SK-N-SH (cell line): ENCODE measurements at regions not wholly inside any gene's neighbourhood (a gene's known extent, or its start where the extent isn't known, plus 50 kb on each side); places are given as distances from the start of the nearest gene placed in this dataset.

Experiments used
- CTCF ChIA-PET: fragments of 300-600, 350-600 bp; formaldehyde crosslinking; extraction: SDS; loops from one replicate; lab custom pipeline; 2021; lab: Yijun Ruan, JAX
- POLR2A ChIA-PET: fragments of 350-600 bp; sonication (Branson Sonifier 250); formaldehyde crosslinking; extraction: SDS; loops from one replicate; lab custom pipeline; 2020; ENCODE audit warnings: antibody characterized with exemption, inconsistent platforms; lab: Yijun Ruan, JAX
- DNase-seq: peaks from one replicate; pipeline ENCODE4 v3.0.0; 2012
- H2AFZ ChIP-seq: fragments of 200-600 bp; sonication (generic); 2 replicates; pipeline ENCODE4 v1.8.1; 2016; ENCODE audit warnings: antibody characterized with exemption, mild to moderate bottlenecking, low read depth
- H3F3A ChIP-seq: fragments of 200-600 bp; sonication (generic); replicated peaks from 2 replicates; pipeline ENCODE3; 2016; ENCODE audit warnings: antibody characterized with exemption, mild to moderate bottlenecking; ENCODE audit not compliant: insufficient read depth
- H3K27ac ChIP-seq, 2 experiments: fragments of 200-500 bp in 1 of 2; fragments of 200-600 bp in 1 of 2; sonication (Bioruptor generic) in 1 of 2; sonication (generic), shearing (Covaris generic) in 1 of 2; 2 replicates each; pipeline versions ENCODE4 v1.5.1 to v1.6.1; 2014 to 2016; ENCODE audit warnings: low read depth in 2 of 2, inconsistent platforms in 1 of 2, low read length in 1 of 2, mild to moderate bottlenecking in 1 of 2, mixed read lengths in 1 of 2
- H3K27me3 ChIP-seq: fragments of 200-600 bp; sonication (generic), shearing (Covaris generic); 2 replicates; pipeline ENCODE4 v1.6.1; 2016; ENCODE audit warnings: mixed run types; ENCODE audit not compliant: insufficient read depth
- H3K36me3 ChIP-seq, 2 experiments: fragments of 200-500 bp in 1 of 2; fragments of 200-600 bp in 1 of 2; sonication (Bioruptor generic) in 1 of 2; sonication (generic) in 1 of 2; replicated peaks in 1 of 2; 2 replicates each; pipeline versions ENCODE3 to v1.5.1; 2014 to 2016; ENCODE audit warnings: low read length in 1 of 2, mild to moderate bottlenecking in 1 of 2; ENCODE audit not compliant: insufficient read depth in 2 of 2, control insufficient read depth in 1 of 2
- H3K4me1 ChIP-seq, 2 experiments: fragments of 200-500 bp in 1 of 2; fragments of 200-600 bp in 1 of 2; sonication (Bioruptor generic) in 1 of 2; sonication (generic), shearing (Covaris generic) in 1 of 2; 2 replicates each; pipeline versions ENCODE4 v1.5.1 to v1.6.1; 2014 to 2016; ENCODE audit warnings: low read depth in 1 of 2, low read length in 1 of 2, mixed run types in 1 of 2; ENCODE audit not compliant: insufficient read depth in 2 of 2, control insufficient read depth in 1 of 2
- H3K4me2 ChIP-seq: fragments of 200-600 bp; sonication (generic), shearing (Covaris generic); 2 replicates; pipeline ENCODE4 v1.6.1; 2017; ENCODE audit warnings: mixed run types
- H3K4me3 ChIP-seq, 2 experiments: fragments of 200-500 bp in 1 of 2; fragments of 200-600 bp in 1 of 2; sonication (Bioruptor generic) in 1 of 2; sonication (generic), shearing (Covaris generic) in 1 of 2; 2 replicates each; pipeline versions ENCODE4 v1.5.1 to v1.8.1; 2014 to 2016; ENCODE audit warnings: low read depth in 2 of 2, inconsistent platforms in 1 of 2, low read length in 1 of 2, mild to moderate bottlenecking in 1 of 2, mixed read lengths in 1 of 2, moderate library complexity in 1 of 2
- H3K79me2 ChIP-seq: fragments of 200-600 bp; sonication (generic); 2 replicates; pipeline ENCODE4 v1.8.1; 2017; ENCODE audit warnings: mild to moderate bottlenecking; ENCODE audit not compliant: insufficient read depth
- H3K9ac ChIP-seq: fragments of 200-600 bp; sonication (generic); 2 replicates; pipeline ENCODE4 v1.6.1; 2017; ENCODE audit warnings: mixed run types
- H3K9me2 ChIP-seq: fragments of 200-600 bp; sonication (generic); 2 replicates; pipeline ENCODE4 v1.6.1; 2017; ENCODE audit warnings: mixed run types
- H3K9me3 ChIP-seq: fragments of 200-600 bp; sonication (generic); 2 replicates; pipeline ENCODE4 v1.6.1; 2017; ENCODE audit warnings: mixed run types, mild to moderate bottlenecking, moderate library complexity
- H4K20me1 ChIP-seq: fragments of 200-600 bp; sonication (generic); 2 replicates; pipeline ENCODE4 v1.6.1; 2017; ENCODE audit warnings: mild to moderate bottlenecking, mixed run types; ENCODE audit not compliant: insufficient read depth
- CHD2 ChIP-seq: fragments of 150-350 bp; IDR thresholded peaks from 2 replicates; pipeline ENCODE4 v1.6.1; 2018; ENCODE audit warnings: low read length; ENCODE audit not compliant: partially characterized antibody
- ELF1 ChIP-seq: IDR thresholded peaks from 2 replicates; pipeline ENCODE4 v1.4.0; 2012
- EZH2phosphoT487 ChIP-seq: fragments of 200-600 bp; sonication (generic); IDR thresholded peaks from 2 replicates; pipeline ENCODE4 v1.6.1; 2017; ENCODE audit warnings: low read depth, mixed run types, mild to moderate bottlenecking, antibody characterized with exemption, moderate library complexity, borderline replicate concordance
- FOSL2 ChIP-seq: IDR thresholded peaks from 2 replicates; pipeline ENCODE4 v1.4.0; 2012; ENCODE audit warnings: low read depth, mild to moderate bottlenecking, moderate library complexity, borderline replicate concordance
- FOXJ3 ChIP-seq: sonication (generic); formaldehyde crosslinking; IDR thresholded peaks from 2 replicates; pipeline ENCODE4 v1.5.1; 2020; ENCODE audit warnings: mild to moderate bottlenecking, missing genetic modification reagents
- GABPA ChIP-seq: IDR thresholded peaks from 2 replicates; pipeline ENCODE4 v1.4.0; 2012; ENCODE audit warnings: low read depth, mild to moderate bottlenecking
- GATA2 ChIP-seq: sonication (generic); formaldehyde crosslinking; IDR thresholded peaks from 2 replicates; pipeline ENCODE4 v1.5.0; 2020; ENCODE audit warnings: mild to moderate bottlenecking, missing genetic modification reagents
- JUND ChIP-seq: IDR thresholded peaks from 2 replicates; pipeline ENCODE4 v1.4.0; 2012
- MEF2A ChIP-seq: IDR thresholded peaks from 2 replicates; pipeline ENCODE4 v1.4.0; 2012; ENCODE audit warnings: low read depth, borderline replicate concordance
- MXI1 ChIP-seq: IDR thresholded peaks from 2 replicates; pipeline ENCODE4 v1.6.1; 2012; ENCODE audit warnings: mild to moderate bottlenecking, low read depth, low read length, improper control_type of control experiment
- NRF1 ChIP-seq: IDR thresholded peaks from 2 replicates; pipeline ENCODE4 v1.6.1; 2012; ENCODE audit warnings: low read depth, mild to moderate bottlenecking, low read length
- POLR2AphosphoS5 ChIP-seq: IDR thresholded peaks from 2 replicates; pipeline ENCODE4 v1.6.1; 2012; ENCODE audit warnings: low read depth, low read length
- RAD21 ChIP-seq: IDR thresholded peaks from 2 replicates; pipeline ENCODE4 v1.6.1; 2012; ENCODE audit warnings: mild to moderate bottlenecking, low read length
- RFX5 ChIP-seq: IDR thresholded peaks from 2 replicates; pipeline ENCODE4 v1.6.1; 2012; ENCODE audit warnings: mild to moderate bottlenecking, improper control_type of control experiment, low read length
- RXRA ChIP-seq: IDR thresholded peaks from 2 replicates; pipeline ENCODE4 v1.4.0; 2012; ENCODE audit warnings: low read depth, mild to moderate bottlenecking, borderline replicate concordance
- SMC3 ChIP-seq: IDR thresholded peaks from 2 replicates; pipeline ENCODE4 v1.6.1; 2012; ENCODE audit warnings: low read depth, low read length, improper control_type of control experiment
- TAF1 ChIP-seq: IDR thresholded peaks from 2 replicates; pipeline ENCODE4 v1.6.1; 2012; ENCODE audit warnings: low read depth, mild to moderate bottlenecking, low read length, moderate library complexity, borderline replicate concordance
- TCF12 ChIP-seq: IDR thresholded peaks from 2 replicates; pipeline ENCODE4 v1.4.0; 2012
- TEAD4 ChIP-seq: IDR thresholded peaks from 2 replicates; pipeline ENCODE4 v1.4.0; 2012; ENCODE audit warnings: mild to moderate bottlenecking, borderline replicate concordance; ENCODE audit not compliant: insufficient read depth
- YY1 ChIP-seq: IDR thresholded peaks from 2 replicates; pipeline ENCODE4 v1.4.0; 2012; ENCODE audit warnings: low read depth, mild to moderate bottlenecking
- WGBS: methylation state at CpG from one replicate; pipeline ENCODE4 v1.1.6; 2017; ENCODE audit warnings: low lambda C conversion rate; 5-methylcytosine and 5-hydroxymethylcytosine counted together
- TF ChIP-seq, protein P1 (sequence below): fragments of 150-350 bp; IDR thresholded peaks from 2 replicates; pipeline ENCODE4 v1.6.1; 2017; ENCODE audit warnings: antibody characterized with exemption, low read length, low read depth, borderline replicate concordance
- TF ChIP-seq, protein P2 (sequence below): fragments of 200-600 bp; sonication (generic); IDR thresholded peaks from 2 replicates; pipeline ENCODE4 v1.6.1; 2017; ENCODE audit warnings: antibody characterized with exemption, mild to moderate bottlenecking, moderate library complexity
- TF ChIP-seq, protein P3 (sequence below): IDR thresholded peaks from 2 replicates; pipeline ENCODE4 v1.4.0; 2012; ENCODE audit warnings: low read depth, borderline replicate concordance
- TF ChIP-seq, protein P4 (sequence below): fragments of 150-350 bp; IDR thresholded peaks from 2 replicates; pipeline ENCODE4 v1.6.1; 2016; ENCODE audit warnings: mild to moderate bottlenecking, low read depth, low read length

DNA sequence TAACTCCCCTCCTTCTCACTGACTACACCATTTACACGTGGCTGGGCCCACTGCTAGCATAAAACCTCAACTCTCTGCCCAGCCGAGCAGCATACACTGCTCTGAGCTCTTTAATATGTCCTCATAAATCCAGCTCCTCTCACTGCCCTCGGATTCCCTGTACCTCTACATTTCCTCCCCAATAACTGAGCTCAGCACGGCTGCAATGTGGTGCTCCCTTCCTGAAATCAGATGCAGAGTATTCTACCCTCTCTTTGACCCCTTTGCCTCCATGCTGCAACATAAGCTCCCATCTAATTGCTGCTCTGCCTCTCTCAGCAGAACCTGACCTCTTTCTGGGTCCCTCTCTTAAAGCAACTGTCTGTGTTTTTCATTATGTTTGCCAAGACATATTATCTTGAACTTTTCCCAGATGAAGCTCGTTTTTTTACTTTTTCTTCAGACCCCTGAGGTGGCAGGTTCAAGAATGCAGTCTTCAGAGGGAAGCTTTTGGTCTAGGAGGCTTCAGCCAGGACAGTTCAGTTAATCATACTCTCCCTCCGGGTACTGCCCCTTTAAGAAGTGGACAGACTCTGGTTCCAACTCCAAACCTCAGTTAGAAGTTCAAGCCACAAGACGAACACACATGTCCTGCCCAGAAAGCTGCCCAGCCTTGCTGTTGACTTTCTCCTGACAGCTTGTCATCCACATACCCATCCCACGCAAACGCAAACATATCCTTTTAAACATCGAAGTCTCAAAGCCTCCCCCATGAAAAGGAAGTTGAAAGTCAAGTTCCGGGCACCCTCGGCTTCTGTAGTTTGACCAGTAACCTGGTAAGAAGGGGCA is 81.1 kb upstream of the NEO1 start:
- TF ChIP-seq FOSL2 (no peak), TEAD4 (no peak), MXI1 (no peak), RAD21 (no peak), NRF1 (no peak), RXRA (no peak), ELF1 (no peak), GABPA (no peak), YY1 (no peak)
- TF ChIP-seq, protein P1, sequence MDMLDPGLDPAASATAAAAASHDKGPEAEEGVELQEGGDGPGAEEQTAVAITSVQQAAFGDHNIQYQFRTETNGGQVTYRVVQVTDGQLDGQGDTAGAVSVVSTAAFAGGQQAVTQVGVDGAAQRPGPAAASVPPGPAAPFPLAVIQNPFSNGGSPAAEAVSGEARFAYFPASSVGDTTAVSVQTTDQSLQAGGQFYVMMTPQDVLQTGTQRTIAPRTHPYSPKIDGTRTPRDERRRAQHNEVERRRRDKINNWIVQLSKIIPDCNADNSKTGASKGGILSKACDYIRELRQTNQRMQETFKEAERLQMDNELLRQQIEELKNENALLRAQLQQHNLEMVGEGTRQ, result no peak
- TF ChIP-seq, protein P2, sequence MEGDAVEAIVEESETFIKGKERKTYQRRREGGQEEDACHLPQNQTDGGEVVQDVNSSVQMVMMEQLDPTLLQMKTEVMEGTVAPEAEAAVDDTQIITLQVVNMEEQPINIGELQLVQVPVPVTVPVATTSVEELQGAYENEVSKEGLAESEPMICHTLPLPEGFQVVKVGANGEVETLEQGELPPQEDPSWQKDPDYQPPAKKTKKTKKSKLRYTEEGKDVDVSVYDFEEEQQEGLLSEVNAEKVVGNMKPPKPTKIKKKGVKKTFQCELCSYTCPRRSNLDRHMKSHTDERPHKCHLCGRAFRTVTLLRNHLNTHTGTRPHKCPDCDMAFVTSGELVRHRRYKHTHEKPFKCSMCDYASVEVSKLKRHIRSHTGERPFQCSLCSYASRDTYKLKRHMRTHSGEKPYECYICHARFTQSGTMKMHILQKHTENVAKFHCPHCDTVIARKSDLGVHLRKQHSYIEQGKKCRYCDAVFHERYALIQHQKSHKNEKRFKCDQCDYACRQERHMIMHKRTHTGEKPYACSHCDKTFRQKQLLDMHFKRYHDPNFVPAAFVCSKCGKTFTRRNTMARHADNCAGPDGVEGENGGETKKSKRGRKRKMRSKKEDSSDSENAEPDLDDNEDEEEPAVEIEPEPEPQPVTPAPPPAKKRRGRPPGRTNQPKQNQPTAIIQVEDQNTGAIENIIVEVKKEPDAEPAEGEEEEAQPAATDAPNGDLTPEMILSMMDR, result no peak
- POLR2A ChIA-PET, result no interaction called here
- Histone ChIP-seq H3K36me3 (no peaks in the 10 kb centered on the region), H3K9me3 (no peaks in the 10 kb centered on the region), H3K4me3 (no peak overlapping the region), H3F3A (no peaks in the 10 kb centered on the region), H3K27ac (no peak overlapping the region), H3K9ac (no peak overlapping the region), H4K20me1 (no peaks in the 10 kb centered on the region), H3K27me3 (no peaks in the 10 kb centered on the region), H3K9me2 (no peaks in the 10 kb centered on the region), H3K4me2 (no peak overlapping the region; the same call in 1 of the 2 replicates), H3K4me1 (peaks cover 0 to 2% of the 10 kb centered on the region in 2 experiments; a peak in 1 of 4 replicates), H3K79me2 (no peaks in the 10 kb centered on the region), H2AFZ (0 out of 2 replicates have a peak overlapping the region, but pooled peaks have one; percentile 3)
- 43% methylated on average over 12 of the region's 12 CpGs for WGBS
- DNase-seq, result no peak
- CTCF ChIA-PET, result no interaction called here

DNA sequence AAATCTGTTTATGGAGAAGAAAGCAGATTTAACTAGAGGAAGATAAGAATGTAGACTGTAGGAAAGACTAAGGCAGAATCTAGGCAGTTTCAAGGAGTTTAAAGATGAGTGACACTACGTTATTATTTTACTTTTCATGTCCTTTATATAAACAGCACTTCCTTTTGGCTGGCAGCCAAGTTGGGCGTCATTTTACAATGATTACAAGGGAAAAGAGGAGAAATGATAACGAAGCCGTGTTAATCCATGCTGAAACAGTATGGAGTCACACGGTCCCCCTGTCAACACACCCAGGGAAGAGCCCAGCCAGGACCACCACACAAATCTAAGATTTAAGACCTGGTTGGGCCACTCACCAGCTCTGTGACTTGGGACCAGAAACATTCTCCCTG is 83.7 kb upstream of the NEO1 start:
- H2AFZ ChIP-seq, result no peak overlapping the region
- H3K79me2 ChIP-seq, result no peaks in the 10 kb centered on the region
- H3K27me3 ChIP-seq, result no peaks in the 10 kb centered on the region
- H3K36me3 ChIP-seq, result no peaks in the 10 kb centered on the region
- no peak overlapping the region for H3K4me3 ChIP-seq
- no peaks in the 10 kb centered on the region for H3K9me3 ChIP-seq
- no peak overlapping the region for H3K9ac ChIP-seq
- no peaks in the 10 kb centered on the region for H4K20me1 ChIP-seq
- H3K4me2 ChIP-seq, result no peak overlapping the region
- CTCF ChIA-PET, result no interaction called here
- POLR2A ChIA-PET, result no interaction called here
- H3K4me1 ChIP-seq, result peaks cover 0 to 2% of the 10 kb centered on the region in 2 experiments; a peak in 1 of 4 replicates
- no peaks in the 10 kb centered on the region for H3F3A ChIP-seq
- 42% methylated on average over 5 of the region's 5 CpGs for WGBS
- H3K27ac ChIP-seq, result no peak overlapping the region
- no peaks in the 10 kb centered on the region for H3K9me2 ChIP-seq
- DNase-seq, result no peak
- TF ChIP-seq GABPA, result no peak
- no peak for TF ChIP-seq TEAD4
- TF ChIP-seq FOXJ3, result no peak
- TF ChIP-seq SMC3, result no peak
- TF ChIP-seq CHD2, result no peak
- TF ChIP-seq, protein P3, sequence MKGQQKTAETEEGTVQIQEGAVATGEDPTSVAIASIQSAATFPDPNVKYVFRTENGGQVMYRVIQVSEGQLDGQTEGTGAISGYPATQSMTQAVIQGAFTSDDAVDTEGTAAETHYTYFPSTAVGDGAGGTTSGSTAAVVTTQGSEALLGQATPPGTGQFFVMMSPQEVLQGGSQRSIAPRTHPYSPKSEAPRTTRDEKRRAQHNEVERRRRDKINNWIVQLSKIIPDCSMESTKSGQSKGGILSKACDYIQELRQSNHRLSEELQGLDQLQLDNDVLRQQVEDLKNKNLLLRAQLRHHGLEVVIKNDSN, result no peak
- TF ChIP-seq YY1, result no peak
- TF ChIP-seq, protein P4, sequence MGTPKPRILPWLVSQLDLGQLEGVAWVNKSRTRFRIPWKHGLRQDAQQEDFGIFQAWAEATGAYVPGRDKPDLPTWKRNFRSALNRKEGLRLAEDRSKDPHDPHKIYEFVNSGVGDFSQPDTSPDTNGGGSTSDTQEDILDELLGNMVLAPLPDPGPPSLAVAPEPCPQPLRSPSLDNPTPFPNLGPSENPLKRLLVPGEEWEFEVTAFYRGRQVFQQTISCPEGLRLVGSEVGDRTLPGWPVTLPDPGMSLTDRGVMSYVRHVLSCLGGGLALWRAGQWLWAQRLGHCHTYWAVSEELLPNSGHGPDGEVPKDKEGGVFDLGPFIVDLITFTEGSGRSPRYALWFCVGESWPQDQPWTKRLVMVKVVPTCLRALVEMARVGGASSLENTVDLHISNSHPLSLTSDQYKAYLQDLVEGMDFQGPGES, result no peak
- no peak for TF ChIP-seq TCF12
- no peak for TF ChIP-seq MEF2A
- TF ChIP-seq GATA2 (CRISPR knock-in tag), result no peak
- TF ChIP-seq JUND, result no peak
- TF ChIP-seq TAF1, result no peak
- TF ChIP-seq, protein P1, result no peak
- TF ChIP-seq EZH2phosphoT487, result no peak
- TF ChIP-seq POLR2AphosphoS5, result no peak
- no peak for TF ChIP-seq RFX5
